ENCODE measurements at regions not wholly inside any gene's neighbourhood (a gene's known extent, or its start where the extent isn't known, plus 50 kb on each side); places are given as distances from the start of the nearest gene placed in this dataset.

DNA sequence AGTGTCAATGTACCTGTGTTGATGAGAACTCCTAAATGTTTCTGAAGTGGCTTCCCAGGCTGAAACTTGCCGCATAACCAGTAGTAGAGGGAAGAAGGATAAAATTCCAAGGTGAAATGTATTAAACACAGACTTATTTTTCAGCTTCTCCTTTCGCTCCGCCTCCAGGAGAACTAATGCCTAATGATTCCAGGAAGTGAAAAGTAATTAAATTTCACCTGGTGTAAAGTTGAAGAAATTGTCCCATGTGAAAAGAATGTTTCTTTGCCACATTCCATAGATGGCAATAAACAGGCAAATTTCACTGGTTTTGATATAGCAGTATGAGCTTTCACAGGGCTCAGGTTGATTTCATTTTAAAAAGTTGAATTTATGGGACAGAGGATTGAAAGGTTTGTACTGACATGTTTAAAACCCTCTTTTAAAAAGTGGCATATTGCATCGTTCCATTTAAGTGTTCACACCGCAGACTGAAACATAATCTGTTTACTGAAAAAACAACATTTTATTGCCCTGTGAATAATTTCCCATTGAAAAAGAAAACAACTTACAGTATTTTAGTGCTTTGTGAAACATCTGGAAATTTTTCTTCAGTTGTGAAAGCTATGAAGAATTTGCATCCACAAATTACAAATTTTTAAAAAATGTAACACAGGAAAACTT lies 453.4 kb upstream of the NFE2L3 start:
- TF ChIP-seq EZH2 (IDR thresholded peaks at IDR 0.05) (no peak), FOXP2 (optimal IDR thresholded peaks at IDR 0.05; ENCODE audit: control extremely low read depth, extremely low read length, insufficient read depth) (no peak), POLR2AphosphoS5 (IDR thresholded peaks at IDR 0.05; ENCODE audit: borderline replicate concordance, low read depth, low read length) (no peak)

Data from SK-N-MC (cell line).